SIG-M5 treated with dmso at 0.1 percent for 504 hours (cell line): ENCODE measurements at regions not wholly inside any gene's neighbourhood (a gene's known extent, or its start where the extent isn't known, plus 50 kb on each side); places are given as distances from the start of the nearest gene placed in this dataset.

ENCODE experiments used
- DNase-seq: peaks from one replicate; lab custom pipeline; 2025; ENCODE audit not compliant: unreplicated experiment; lab: John Stamatoyannopoulos, UW

DNA sequence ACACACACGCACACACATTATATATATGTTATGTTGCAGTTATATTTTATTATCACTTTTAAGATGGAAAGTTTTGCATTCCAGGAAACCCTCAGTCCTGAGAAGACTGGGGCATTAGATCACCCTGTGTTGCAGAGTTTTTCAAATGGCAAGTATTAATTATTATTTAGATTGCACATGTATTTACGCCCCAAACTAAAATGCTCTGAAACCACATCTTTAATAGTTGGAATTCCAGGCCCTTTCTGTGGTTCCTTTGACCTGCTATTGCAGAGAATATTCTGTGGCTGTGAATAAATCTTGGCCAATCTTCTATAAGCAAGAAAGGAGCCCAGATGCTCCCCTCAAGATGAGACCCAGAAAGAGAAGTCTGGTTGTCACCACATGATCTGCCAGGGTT, 427.0 kb upstream of the TNP1 start:
- DNase-seq: no peak

DNA sequence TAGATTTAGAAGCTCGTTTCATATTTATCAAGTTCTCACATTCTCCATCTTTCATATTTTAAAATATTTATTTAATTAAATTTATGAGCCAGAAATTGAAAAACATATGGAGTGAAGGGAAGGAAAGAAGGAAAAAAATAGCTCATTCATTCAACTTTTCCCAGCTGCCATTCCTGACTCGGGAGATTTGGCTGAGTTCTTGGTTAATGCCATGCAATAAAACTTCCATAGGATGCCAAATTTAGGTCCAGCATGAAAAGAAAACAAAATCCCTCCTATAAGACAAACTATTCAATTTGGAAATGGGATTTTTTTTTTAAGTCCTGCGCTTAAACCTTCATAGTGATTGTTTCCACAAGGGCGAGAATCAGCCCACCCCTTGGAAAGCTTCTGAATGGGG, 426.1 kb upstream of the TNP1 start:
- no peak for DNase-seq

DNA sequence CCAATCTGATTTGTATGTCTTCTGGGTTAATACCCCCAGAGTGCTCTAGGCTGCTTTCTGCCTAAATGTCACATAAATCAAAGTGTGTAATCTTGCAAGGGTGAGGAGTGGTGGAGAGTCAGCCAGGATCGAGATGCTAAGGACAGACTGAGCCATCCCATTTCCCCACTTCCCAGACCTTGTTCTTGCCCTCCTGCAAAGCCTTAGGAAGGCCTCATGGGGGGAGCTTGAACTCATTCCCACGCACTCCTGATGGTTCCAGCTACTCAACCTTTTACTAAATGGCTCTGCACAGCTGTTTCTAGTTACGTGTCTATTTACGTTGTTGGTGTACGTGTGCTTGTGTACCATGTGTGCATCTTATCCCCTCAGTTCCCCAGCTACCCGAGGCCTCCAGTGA, 423.6 kb upstream of the TNP1 start:
- DNase-seq: no peak

DNA sequence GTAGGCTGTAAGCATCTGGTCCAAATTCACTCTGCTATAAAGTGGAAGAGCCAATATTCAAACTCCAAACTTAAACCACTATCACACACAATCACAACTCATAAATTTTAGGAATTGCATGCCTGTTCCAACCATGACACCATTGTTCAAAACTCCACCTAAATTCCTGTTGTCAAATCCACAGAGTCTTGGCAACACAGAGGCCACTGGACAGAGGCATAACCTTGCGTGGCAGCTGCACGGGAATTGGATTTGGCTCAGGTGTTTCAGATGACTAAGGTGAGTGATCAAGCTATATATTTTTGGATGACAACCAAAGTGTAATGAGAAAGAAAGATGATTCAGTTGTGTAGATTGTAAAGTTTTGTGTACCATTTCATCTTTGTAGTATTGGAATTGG, 422.7 kb upstream of the TNP1 start:
- DNase-seq: no peak

DNA sequence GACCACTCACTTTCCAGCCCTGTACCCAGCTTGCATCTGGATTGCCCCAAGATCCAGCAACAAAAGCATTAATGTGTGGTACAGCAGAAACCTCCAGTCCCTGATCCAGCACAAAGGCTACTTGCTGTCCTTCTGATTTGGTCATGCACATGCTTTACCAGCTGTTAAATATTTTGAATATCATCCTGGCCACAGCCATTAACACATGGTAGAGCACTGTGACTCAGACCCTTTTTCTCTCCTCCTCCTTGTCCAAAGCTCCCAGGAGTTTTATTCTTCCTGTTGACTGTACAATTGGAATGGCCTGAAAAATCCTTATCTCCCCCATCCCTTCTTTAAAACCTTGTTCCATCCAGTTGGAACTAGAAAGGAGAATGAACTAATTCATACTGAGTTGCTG, 419.7 kb upstream of the TNP1 start:
- no peak for DNase-seq

DNA sequence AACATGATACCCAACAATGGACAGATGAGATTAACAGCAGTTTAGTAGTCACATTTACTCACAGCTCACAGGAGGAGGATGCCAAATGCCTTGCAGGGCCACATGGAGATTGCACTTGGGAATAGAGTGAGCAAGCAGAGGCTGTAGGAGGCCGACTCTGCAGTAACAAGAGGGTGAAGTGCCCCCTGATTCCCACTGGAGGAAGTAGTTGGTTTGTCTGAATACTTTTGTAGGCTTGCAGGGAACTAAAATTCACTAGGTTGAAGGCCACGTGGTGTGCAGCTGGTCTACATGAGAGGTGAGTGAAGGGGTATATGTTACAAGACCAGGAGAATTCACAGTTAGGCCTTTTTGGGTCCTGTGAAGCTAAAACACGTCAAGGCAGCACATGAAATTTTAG, 419.3 kb upstream of the TNP1 start:
- DNase-seq: no peak

DNA sequence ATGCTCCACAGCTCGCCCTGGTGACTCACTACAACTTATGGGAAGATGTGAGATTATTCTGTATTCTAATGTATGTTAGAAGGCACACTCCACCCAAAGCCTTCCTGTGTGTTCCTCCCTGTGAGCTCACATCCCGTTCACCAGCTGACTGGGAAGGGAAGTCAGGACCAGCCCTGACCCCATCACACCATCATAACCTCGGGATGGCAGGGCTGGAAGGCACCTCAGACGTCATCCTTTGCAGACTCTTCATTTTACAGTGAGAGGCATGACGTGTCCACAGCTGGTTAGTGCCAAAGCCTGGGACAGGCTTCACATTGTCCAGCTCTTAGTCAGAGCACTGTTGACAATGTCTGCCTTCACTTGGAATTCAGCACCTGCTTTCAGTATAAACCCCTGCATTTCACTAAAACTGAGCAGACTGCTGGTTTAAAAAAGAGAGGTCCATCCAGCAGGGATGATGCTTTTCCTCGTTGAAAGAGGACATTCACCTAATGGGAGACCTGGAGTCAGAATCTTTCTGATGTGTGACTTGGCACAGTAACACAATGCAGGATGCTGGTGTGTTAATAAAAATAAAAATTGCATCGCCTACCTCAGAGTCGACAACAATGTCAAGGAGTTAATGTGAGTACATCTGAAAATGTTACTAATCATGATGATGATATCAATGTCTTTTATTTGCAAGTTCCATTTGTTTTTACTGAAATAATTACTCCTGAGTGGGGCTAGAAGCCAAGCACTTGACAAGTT, 418.0 kb upstream of the TNP1 start:
- DNase-seq: no peak

DNA sequence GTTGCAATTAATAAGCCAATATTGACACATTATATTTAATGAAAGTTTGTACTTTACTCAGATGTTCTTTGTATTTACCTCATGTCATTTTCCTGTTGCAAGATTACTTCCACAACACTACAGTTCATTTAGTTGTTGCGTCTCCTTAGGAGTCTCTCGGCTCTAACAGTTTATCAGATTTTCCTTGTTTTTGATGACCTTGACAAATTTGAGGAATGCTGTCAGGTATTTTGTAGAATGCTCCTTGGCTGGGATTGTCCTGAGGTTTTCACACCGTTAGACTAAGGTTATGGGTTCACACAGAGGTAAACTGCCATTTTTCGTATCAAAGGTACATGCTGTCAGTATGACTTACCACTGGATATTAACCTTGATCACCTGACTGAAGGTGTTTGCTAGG, 416.6 kb upstream of the TNP1 start:
- DNase-seq: no peak

DNA sequence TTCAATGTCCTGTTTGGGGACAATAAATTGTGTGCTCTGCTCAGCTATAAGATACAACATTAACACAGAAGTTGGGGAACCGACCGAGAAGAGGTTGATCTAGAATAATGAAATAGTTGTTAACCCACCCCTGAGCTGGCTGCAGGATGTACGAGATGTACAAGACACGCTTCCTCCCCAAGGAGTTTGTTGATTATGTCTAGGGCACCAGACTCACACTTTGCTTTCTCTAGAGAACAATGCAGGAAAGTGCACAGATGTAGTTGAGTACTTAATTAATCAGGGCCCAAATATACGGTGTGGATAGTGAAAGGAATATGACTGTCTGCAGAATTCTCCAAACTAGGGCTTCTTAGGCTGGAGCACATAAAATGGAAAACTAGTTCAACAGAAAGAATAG, 415.2 kb upstream of the TNP1 start:
- DNase-seq: no peak

DNA sequence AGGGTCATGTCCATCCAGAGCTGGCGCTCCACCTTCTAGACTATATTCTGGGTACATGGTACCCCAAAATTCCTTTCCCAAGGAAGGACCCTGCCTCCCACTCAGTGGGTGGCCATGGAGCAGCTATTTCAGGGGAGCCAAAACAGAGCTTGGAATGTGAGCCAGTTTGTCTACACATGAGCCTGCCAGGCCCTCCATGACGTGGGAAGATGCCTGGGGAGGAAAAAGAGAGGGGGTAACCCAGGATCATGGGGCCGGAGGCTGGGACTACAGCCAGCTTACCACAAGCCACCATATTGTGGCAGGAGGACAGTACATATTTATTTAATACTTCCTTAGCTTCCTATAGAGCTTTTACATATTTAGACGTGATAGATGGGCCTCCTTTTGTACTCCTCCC, 414.7 kb upstream of the TNP1 start:
- DNase-seq: no peak

DNA sequence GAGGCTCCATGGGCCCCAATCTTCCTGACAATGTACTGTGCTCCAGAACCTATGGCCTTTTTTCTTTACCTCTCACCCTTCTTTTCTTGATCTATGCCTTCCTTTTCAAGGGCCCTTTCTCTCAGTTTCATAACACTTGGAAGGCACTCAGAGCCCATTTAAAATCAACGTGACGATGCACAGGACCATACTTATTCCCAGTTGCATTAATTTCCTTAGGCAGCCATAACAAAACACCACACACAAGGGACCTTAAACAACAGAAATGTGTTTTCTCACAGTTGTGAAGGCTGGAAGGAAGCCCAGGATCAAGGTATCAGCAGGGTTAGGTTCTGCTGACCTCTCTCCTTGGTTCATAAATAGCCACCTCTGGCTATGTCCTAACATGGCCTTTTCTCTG, 414.0 kb upstream of the TNP1 start:
- DNase-seq: no peak

DNA sequence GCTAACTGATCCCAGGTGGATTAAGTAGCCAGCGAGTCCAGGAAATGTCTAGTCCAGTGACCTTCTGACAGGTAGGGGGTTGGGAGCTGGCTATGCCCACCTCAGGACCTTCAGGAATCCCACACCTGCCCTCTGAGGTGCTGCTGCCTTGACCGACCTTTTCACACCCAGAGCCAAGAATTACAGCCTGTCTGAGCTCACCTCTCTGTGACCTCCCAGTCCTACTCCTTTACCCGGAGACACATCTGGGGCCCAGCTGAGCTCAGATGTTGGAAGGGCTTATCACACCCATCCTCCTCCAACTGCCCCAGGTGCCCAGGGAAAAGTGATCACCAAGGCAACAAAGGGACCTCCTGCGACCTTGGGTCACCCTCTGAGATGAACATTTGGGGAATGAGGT, 413.3 kb upstream of the TNP1 start:
- no peak for DNase-seq

DNA sequence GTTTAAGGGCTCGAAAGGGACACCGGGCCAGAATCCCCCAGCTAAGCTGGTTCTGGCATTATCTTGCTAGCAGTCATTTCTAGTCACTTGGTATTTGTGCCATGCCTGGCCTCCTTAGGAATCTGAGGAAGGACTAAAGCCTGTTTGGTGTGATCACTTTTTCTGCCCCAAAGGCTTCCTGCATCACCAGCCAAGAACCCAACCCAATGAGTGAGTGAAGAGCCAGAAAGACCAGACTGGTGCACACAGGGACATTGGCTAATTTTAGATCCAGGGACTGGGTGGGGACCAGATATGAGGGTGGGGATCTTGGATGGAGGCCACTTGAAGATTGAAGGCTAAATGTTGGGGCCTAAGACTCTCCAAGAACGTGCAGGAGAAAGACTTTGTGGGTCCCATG, 411.9 kb upstream of the TNP1 start:
- DNase-seq: no peak

DNA sequence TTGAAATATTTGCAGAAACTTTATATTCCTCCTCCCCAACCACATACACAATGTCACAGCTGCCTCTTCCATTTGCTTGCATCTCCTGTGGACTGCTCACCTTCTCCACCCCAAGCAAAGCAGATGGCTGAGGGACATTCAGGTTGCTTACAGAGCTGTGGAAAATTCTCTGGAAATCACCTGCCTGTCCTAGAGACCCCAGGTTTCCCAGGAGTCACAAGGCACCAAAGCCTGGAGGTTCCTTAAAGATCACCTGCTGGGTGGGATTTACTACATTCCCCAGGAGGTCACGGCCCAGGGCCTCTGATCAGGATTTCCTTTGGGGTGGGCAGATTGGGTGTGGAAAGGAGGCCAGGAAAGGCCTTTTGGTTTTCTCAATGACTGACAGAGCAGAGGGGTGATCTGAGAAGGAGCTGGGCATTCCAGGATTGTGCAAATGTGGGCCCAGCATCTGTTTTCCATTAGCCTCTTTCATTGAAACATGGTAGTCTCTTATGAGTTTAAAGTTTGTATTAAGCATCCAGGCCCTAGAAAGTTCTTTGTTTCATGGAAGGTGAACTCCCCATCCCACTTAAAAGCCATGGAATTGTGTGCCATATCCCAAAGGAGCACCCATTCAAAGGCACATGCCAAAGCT, 410.7 kb upstream of the TNP1 start:
- DNase-seq: no peak

DNA sequence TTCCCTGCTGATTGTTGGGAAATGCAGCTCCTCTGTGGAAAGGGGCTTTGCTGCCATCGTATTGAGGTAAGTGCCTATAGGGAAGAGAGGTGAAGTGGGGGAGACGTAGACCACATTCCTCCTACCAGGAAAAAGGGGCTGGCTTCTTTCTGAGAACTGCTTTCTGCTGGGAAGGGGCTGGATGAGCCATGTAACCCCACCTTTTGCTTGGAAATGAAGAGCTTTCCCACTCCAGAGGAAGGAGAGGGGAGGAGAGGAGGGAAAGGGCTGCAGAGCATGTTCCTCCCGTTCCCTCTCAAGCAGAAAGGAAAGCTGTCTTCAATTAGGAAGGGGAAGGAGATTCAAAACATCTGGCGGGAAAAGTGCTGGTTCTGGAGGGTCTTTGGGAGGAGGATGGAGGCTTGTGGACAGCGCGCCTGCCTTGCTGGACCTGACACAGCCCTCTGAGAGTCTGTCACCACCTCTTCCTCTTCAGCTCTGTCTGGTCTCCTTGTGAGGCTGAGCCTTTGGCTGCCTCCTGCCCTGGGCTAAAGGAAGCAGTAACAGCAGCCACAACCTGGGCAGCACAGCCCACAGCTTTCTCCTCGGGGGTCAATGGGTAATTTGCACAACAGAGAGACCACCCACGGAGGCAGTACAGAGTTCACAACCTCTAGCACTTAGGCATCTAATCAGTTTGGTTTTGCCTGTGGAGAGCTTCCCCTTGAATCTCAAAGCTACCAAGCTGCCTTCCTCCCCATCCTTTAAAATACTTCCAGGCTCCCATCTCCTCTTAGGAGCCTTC, 410.0 kb upstream of the TNP1 start:
- DNase-seq: no peak

DNA sequence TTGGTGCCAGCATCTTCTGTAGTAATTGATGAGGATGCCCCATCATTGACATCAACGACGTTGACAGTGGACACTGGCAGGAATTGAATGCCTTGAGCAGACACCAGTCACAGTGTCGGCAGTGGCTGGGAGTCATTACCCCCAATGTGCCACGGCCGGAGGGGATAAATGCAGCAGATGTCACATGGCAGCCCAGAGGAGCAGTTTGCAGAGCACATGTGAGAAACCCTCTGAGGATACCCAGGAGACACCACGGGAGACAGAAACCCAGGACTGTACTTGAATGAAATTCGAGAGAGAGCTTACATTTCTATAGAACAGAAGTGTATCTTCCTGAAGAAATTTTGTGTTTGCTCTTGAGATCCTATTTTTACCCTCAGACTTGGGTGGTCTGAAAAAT, 409.1 kb upstream of the TNP1 start:
- DNase-seq: no peak

DNA sequence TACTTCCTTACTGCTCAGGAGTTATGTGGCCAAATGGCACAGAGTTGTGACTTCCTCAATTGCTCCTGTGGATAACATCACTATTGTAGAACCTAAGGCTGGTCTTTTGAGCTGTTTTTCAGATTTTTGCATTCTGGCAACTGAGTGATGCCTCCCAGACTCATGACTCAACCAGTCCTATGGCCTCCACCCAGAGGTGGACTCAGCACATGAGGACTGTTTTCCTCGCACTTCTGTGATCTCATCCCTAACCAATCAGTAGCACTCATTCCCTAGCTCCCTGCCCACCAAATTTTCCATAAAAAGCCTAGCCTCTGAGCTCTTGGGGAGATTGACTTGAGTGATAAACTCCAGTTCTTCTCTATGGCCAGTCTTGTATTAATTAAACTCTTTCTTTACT, 407.9 kb upstream of the TNP1 start:
- DNase-seq: no peak

DNA sequence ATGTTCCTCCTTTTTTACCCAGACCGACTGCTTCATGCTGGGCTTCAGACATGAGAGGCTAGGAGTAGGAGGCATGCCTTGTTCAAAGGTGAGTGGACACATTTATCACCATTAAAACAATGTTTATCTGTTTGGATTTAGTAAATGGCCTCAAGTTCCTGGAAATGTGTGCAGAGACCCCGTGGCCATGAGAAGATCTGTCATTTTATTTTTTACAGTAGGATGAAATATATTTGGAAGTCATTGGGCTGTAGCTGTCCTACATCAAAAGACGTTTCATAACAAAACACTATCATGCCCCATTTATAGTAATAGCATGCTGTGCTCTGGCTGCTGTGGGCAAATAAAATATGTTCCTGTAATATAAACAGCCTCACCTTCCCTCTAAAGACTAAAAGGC, 403.9 kb upstream of the TNP1 start:
- no peak for DNase-seq

DNA sequence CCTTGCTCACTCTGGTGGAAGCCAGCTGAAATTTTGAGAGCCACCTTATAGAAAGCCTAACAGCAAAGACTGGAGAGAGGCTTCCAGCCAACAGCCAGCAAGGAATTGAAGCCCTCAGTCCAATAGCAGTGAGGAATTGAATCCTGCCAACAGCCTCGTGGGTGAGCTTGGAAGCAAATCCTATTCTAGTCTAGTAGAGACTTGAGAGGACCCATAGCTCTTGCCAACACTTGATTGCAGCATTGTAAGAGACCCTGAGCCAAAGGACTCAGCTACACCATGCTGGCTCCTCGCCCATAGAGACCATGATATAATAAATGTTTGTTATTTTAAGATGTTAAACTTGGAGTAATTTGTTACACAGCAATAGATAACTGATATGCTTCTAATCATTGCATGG, 403.0 kb upstream of the TNP1 start:
- no peak for DNase-seq

DNA sequence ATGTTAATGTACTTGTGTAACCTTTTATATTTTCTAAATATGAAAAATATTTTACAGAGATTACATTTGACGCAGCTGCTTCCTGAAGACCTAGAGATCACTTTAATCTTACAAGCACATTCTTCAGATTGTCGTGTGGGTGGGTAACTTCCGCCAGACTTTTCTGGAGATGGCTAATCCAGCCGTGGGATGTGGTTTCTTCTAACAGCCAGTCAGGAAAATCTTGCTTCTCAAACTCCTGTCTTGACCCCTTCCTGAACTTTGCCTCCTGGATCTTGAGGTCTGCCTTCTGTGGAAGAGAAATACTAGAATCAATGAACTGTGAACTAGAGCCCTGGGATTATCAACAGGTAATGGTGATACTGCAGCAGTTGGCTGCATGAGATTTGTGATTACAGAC, 401.6 kb upstream of the TNP1 start:
- DNase-seq: no peak

DNA sequence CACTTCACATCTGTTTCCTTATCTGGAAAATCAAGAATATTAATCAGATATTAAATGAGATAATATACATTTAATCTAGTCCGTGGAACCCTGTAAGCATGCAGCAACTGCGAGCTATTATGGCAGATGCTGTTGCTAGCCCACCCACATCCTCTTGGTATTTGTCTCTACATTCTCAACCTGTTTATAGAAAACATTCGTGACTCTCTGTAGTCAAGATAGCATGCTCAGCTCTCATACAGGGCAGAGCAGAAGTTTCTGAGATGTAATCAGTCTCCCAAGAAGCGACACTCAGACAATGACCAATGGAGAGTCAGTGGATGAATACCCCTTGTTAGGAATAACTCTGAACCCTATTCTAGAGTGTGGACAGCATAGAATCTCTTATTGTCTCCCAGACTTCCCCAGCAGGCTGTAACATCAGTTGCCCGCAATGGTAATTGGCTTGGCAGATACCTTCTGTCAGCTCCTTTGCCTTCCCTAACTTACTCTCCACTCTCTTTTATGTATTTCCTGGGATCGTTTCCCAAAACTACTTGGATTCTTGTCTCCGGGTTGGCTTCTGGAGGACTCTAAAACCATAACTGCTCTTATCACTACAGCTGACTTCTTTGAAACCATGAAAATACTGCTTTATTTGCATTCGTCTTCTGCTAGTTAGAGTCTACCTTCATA, 400.7 kb upstream of the TNP1 start:
- DNase-seq: no peak

DNA sequence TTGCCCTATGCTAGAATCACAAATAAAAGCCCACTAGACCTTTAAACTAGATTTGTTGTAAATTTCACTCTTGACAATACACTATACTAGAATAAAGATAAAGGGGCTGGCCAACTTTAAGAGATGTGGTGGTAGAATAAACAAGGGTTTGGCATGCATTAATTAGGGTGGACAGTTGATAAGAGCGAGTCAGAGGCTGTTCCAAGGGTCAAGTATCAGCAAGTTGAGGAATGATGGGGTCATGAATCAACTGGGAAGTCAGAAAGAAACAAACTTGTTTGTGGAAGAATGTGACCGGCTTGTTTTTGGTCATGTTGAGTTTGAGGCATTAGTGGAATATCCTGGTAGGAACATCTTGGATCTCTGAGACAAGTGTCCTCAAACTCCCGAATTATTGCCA, 398.3 kb upstream of the TNP1 start:
- DNase-seq: no peak
